ENCODE measurements at regions not wholly inside any gene's neighbourhood (a gene's known extent, or its start where the extent isn't known, plus 50 kb on each side); places are given as distances from the start of the nearest gene placed in this dataset.

GRCh38 chr7:19322002-19322401 lies 176.8 kb upstream of the FERD3L start:
- TF ChIP-seq CTCF (IDR thresholded peaks at IDR 0.05; ENCODE audit: borderline replicate concordance, extremely low read depth, low read length, poor library complexity, severe bottlenecking) (no peak), EZH2 (IDR thresholded peaks at IDR 0.05; ENCODE audit: borderline replicate concordance, low read depth, low read length, severe bottlenecking) (no peak)
